K562 (cell line): ENCODE measurements at regions not wholly inside any gene's neighbourhood (a gene's known extent, or its start where the extent isn't known, plus 50 kb on each side); places are given as distances from the start of the nearest gene placed in this dataset.

Experiments used
- ATAC-seq: fragments of 200-7000 bp; cut with Tn5 transposase; 3 replicates; pipeline ENCODE4 v1.9.1; 2020; ENCODE audit warnings: moderate library complexity
- BruUV-seq: library from RNA; stranded (reverse); fragments of 400-500 nt; replicated peaks from 2 replicates; lab custom pipeline; 2021; lab: Mats Ljungman, UMichigan
- CTCF ChIA-PET: fragments of 300-600 bp; formaldehyde crosslinking; extraction: SDS; loops from one replicate; lab custom pipeline; 2021; ENCODE audit warnings: low intra/inter-chr PET ratio; lab: Yijun Ruan, JAX
- POLR2A ChIA-PET: fragments of 300-600, 350-650 bp; sonication (Branson Sonifier 250); formaldehyde crosslinking; extraction: SDS; loops from one replicate; lab custom pipeline; 2021; ENCODE audit warnings: antibody characterized with exemption, inconsistent platforms; lab: Yijun Ruan, JAX
- DNase-seq, 4 experiments: peaks; one replicate each; pipeline versions ENCODE4 v3.0.0 to v3.0.0-alpha.2; 2011 to 2018; ENCODE audit warnings: low spot score in 3 of 4, mixed read lengths in 3 of 4; ENCODE audit errors: extremely low read depth in 1 of 4
- FAIRE-seq: peaks from 2 replicates; lab custom pipeline; 2011; peaks lifted over from hg19 to GRCh38; lab: Jason Lieb, UNC
- H2AFZ ChIP-seq: 2 replicates; pipeline ENCODE4 v1.6.0; 2011; ENCODE audit warnings: low read depth, low read length, control low read depth, inconsistent platforms
- H3K27ac ChIP-seq: fragments of 200-600 bp; 3 replicates; pipeline ENCODE4 v1.8.0; 2011; ENCODE audit warnings: low read depth, mild to moderate bottlenecking, control low read depth, inconsistent platforms, low read length, moderate library complexity, mixed read lengths; ENCODE audit errors: extremely low read depth
- H3K27me3 ChIP-seq, 2 experiments: fragments of 300-600 bp in 1 of 2; 2 replicates in 1 of 2; 3 replicates in 1 of 2; pipeline versions ENCODE4 v1.6.0 to v1.8.0; 2011; ENCODE audit warnings: inconsistent platforms in 2 of 2, low read length in 2 of 2, mild to moderate bottlenecking in 1 of 2, mixed read lengths in 1 of 2, moderate library complexity in 1 of 2; ENCODE audit not compliant: control insufficient read depth in 2 of 2, insufficient read depth in 2 of 2
- H3K36me3 ChIP-seq: fragments of 300-600 bp; 3 replicates; pipeline ENCODE4 v1.8.0; 2011; ENCODE audit warnings: mild to moderate bottlenecking, low read length, inconsistent platforms; ENCODE audit not compliant: control insufficient read depth, insufficient read depth
- H3K4me1 ChIP-seq, 2 experiments: fragments of 200-600 bp in 1 of 2; replicated peaks in 1 of 2; 2 replicates in 1 of 2; 3 replicates in 1 of 2; pipeline versions ENCODE4 v1.5.1 to v1.8.0; 2011; ENCODE audit warnings: inconsistent platforms in 2 of 2, low read length in 2 of 2, mild to moderate bottlenecking in 1 of 2, mixed read lengths in 1 of 2, moderate library complexity in 1 of 2; ENCODE audit not compliant: control insufficient read depth in 2 of 2, insufficient read depth in 2 of 2
- H3K4me2 ChIP-seq: 2 replicates; pipeline ENCODE4 v1.6.1; 2011; ENCODE audit warnings: low read length, control low read depth, inconsistent platforms, mixed read lengths; ENCODE audit not compliant: insufficient read depth
- H3K4me3 ChIP-seq: fragments of 200-600 bp; sonication (generic), shearing (Covaris generic); 2 replicates; pipeline ENCODE4 v1.5.1; 2016; ENCODE audit warnings: control low read depth, inconsistent platforms
- H3K79me2 ChIP-seq: fragments of 200-600 bp; 3 replicates; pipeline ENCODE4 v1.8.0; 2011; ENCODE audit warnings: low read length, inconsistent platforms; ENCODE audit not compliant: control insufficient read depth, insufficient read depth
- H3K9ac ChIP-seq, 2 experiments: 2 replicates each; pipeline versions ENCODE4 v1.6.0 to v1.6.1; 2011; ENCODE audit warnings: low read depth in 2 of 2, low read length in 2 of 2, control low read depth in 1 of 2, inconsistent platforms in 1 of 2, mild to moderate bottlenecking in 1 of 2, mixed read lengths in 1 of 2; ENCODE audit not compliant: insufficient read depth in 1 of 2
- H3K9me1 ChIP-seq: one replicate; pipeline ENCODE4 v1.6.0; 2011; ENCODE audit warnings: inconsistent platforms, mild to moderate bottlenecking, low read length, moderate library complexity; ENCODE audit not compliant: control insufficient read depth, insufficient read depth
- H3K9me3 ChIP-seq: replicated peaks from 2 replicates; pipeline ENCODE4 v1.5.1; 2011; ENCODE audit warnings: low read depth, low read length, inconsistent platforms; ENCODE audit not compliant: control insufficient read depth, insufficient read depth
- H4K20me1 ChIP-seq: replicated peaks from 2 replicates; pipeline ENCODE4 v1.6.1; 2011; ENCODE audit warnings: low read length, inconsistent platforms, mixed read lengths; ENCODE audit not compliant: control insufficient read depth, insufficient read depth
- ETS2 ChIP-seq: IDR thresholded peaks from 2 replicates; pipeline ENCODE4 v1.6.1; 2016; ENCODE audit warnings: borderline replicate concordance, missing genetic modification characterization, mild to moderate bottlenecking, moderate library complexity, missing compliant biosample characterization; ENCODE audit not compliant: poor library complexity, severe bottlenecking
- PHTF2 ChIP-seq: fragments of 250-450 bp; sonication (Bioruptor Pico); IDR thresholded peaks from 2 replicates; pipeline ENCODE4 v1.5.0; 2021; ENCODE audit warnings: mild to moderate bottlenecking
- RAD51 ChIP-seq: fragments of 450-650 bp; IDR thresholded peaks from 2 replicates; pipeline ENCODE4 v1.7.1; 2016; ENCODE audit warnings: low read depth, mild to moderate bottlenecking, borderline replicate concordance
- SMC3 ChIP-seq: conservative IDR thresholded peaks from 2 replicates; pipeline ENCODE4 v1.6.1; 2011; ENCODE audit warnings: low read depth, low read length, improper control_type of control experiment; ENCODE audit not compliant: insufficient read depth
- SOX6 ChIP-seq: fragments of 450-650 bp; IDR thresholded peaks from 2 replicates; pipeline ENCODE4 v1.6.1; 2014; ENCODE audit warnings: mild to moderate bottlenecking
- ZNF274 ChIP-seq: IDR thresholded peaks from 2 replicates; pipeline ENCODE4 v1.6.1; 2011; ENCODE audit warnings: low read depth, mild to moderate bottlenecking, low read length, moderate library complexity, borderline replicate concordance
- WGBS: fragments of 100-300 bp; shearing (Covaris generic); methylation state at CpG from one replicate; pipeline ENCODE4 v1.1.6; 2016; ENCODE audit warnings: low coverage, mixed read lengths; ENCODE audit not compliant: insufficient coverage; ENCODE audit errors: missing lambda C conversion rate; 5-methylcytosine and 5-hydroxymethylcytosine counted together
- in situ Hi-C: fragments of 300-500 bp; cut with MboI; formaldehyde crosslinking; loops from 4 replicates; pipeline ENCODE4 v1.15.0; 2018; ENCODE audit warnings: inconsistent platforms, mixed read lengths
- intact Hi-C: fragments of 100-400 bp; cut with micrococcal nuclease; formaldehyde crosslinking; loops from 2 replicates; pipeline ENCODE4 v1.14.2; 2022
- TF ChIP-seq, protein P1 (sequence below): fragments of 250-450 bp; sonication (Bioruptor Pico); IDR thresholded peaks from 2 replicates; pipeline ENCODE4 v1.4.0; 2020; ENCODE audit warnings: mild to moderate bottlenecking, moderate library complexity
- TF ChIP-seq, protein P2 (sequence below): fragments of 250-450 bp; sonication (Bioruptor Pico); IDR thresholded peaks from 2 replicates; pipeline ENCODE4 v1.8.0; 2021; ENCODE audit warnings: borderline replicate concordance, mild to moderate bottlenecking, moderate library complexity; ENCODE audit not compliant: poor library complexity, severe bottlenecking
- TF ChIP-seq, protein P3 (sequence below): fragments of 250-450 bp; sonication (Bioruptor Pico); IDR thresholded peaks from 2 replicates; pipeline ENCODE4 v1.8.0; 2021; ENCODE audit warnings: moderate library complexity, mild to moderate bottlenecking, inconsistent platforms
- TF ChIP-seq, protein P4 (sequence below): fragments of 450-650 bp; IDR thresholded peaks from 2 replicates; pipeline ENCODE4 v1.6.1; 2016; ENCODE audit warnings: low read depth
- TF ChIP-seq, protein P5 (sequence below): sonication (generic); formaldehyde crosslinking; IDR thresholded peaks from 2 replicates; pipeline ENCODE4 v1.8.0; 2022; ENCODE audit warnings: mild to moderate bottlenecking, missing genetic modification reagents

DNA sequence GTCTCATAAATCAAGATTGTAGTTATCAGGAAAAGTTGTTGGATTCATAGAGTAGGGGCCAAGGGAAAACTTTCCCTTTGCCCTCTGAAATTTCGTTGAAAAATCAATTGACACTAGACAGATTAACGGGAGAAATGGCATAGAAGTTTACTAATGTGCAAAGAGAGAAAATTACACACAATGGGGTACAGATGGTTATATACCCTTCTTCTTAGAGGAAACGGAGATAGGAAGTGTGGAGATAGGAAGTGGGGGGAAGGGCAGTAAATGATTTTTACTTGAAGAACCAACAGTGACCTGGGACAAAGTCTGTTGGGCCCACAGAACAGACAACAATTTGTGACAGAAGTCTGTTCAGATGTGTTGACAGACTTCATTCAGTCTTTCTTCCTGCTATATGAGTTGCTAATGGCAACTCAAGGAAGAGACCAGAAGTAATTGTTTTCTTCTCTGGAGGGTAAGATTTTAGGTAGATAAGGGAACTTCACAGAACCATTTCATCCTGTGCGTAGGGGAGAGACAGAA is 177.9 kb downstream of the C9orf152 start:
- intact Hi-C loops (no loop called here), in situ Hi-C loops (no loop called here)
- Histone ChIP-seq H3K36me3 (no peaks in the 10 kb centered on the region), H3K27me3 (no peaks in the 10 kb centered on the region), H3K27ac (no peak overlapping the region), H3K9ac (no peak overlapping the region), H3K79me2 (no peaks in the 10 kb centered on the region), H2AFZ (no peak overlapping the region), H3K9me3 (no peaks in the 10 kb centered on the region), H3K9me1 (no peaks in the 10 kb centered on the region), H3K4me1 (no peaks in the 10 kb centered on the region), H3K4me2 (no peak overlapping the region), H4K20me1 (no peaks in the 10 kb centered on the region), H3K4me3 (no peak overlapping the region)
- ChIA-PET CTCF (no interaction called here), POLR2A (no interaction called here)
- 0% methylated on average over 4 of the region's 4 CpGs for WGBS
- no peak for DNase-seq
- FAIRE-seq = no peak
- no peak for ATAC-seq
- no TSS peak for BruUV-seq
- TF ChIP-seq, protein P1, sequence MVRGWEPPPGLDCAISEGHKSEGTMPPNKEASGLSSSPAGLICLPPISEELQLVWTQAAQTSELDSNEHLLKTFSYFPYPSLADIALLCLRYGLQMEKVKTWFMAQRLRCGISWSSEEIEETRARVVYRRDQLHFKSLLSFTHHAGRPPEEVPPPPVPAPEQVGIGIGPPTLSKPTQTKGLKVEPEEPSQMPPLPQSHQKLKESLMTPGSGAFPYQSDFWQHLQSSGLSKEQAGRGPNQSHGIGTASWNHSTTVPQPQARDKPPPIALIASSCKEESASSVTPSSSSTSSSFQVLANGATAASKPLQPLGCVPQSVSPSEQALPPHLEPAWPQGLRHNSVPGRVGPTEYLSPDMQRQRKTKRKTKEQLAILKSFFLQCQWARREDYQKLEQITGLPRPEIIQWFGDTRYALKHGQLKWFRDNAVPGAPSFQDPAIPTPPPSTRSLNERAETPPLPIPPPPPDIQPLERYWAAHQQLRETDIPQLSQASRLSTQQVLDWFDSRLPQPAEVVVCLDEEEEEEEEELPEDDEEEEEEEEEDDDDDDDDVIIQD (CRISPR knock-in tag) = no peak
- no peak for TF ChIP-seq SOX6
- no peak for TF ChIP-seq ZNF274
- TF ChIP-seq ETS2 (tag) = no peak
- TF ChIP-seq RAD51 = no peak
- TF ChIP-seq, protein P2, sequence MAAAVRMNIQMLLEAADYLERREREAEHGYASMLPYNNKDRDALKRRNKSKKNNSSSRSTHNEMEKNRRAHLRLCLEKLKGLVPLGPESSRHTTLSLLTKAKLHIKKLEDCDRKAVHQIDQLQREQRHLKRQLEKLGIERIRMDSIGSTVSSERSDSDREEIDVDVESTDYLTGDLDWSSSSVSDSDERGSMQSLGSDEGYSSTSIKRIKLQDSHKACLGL (CRISPR knock-in tag) = no peak
- TF ChIP-seq, protein P3, sequence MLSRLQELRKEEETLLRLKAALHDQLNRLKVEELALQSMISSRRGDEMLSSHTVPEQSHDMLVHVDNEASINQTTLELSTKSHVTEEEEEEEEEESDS (CRISPR knock-in tag) = no peak
- TF ChIP-seq, protein P4, sequence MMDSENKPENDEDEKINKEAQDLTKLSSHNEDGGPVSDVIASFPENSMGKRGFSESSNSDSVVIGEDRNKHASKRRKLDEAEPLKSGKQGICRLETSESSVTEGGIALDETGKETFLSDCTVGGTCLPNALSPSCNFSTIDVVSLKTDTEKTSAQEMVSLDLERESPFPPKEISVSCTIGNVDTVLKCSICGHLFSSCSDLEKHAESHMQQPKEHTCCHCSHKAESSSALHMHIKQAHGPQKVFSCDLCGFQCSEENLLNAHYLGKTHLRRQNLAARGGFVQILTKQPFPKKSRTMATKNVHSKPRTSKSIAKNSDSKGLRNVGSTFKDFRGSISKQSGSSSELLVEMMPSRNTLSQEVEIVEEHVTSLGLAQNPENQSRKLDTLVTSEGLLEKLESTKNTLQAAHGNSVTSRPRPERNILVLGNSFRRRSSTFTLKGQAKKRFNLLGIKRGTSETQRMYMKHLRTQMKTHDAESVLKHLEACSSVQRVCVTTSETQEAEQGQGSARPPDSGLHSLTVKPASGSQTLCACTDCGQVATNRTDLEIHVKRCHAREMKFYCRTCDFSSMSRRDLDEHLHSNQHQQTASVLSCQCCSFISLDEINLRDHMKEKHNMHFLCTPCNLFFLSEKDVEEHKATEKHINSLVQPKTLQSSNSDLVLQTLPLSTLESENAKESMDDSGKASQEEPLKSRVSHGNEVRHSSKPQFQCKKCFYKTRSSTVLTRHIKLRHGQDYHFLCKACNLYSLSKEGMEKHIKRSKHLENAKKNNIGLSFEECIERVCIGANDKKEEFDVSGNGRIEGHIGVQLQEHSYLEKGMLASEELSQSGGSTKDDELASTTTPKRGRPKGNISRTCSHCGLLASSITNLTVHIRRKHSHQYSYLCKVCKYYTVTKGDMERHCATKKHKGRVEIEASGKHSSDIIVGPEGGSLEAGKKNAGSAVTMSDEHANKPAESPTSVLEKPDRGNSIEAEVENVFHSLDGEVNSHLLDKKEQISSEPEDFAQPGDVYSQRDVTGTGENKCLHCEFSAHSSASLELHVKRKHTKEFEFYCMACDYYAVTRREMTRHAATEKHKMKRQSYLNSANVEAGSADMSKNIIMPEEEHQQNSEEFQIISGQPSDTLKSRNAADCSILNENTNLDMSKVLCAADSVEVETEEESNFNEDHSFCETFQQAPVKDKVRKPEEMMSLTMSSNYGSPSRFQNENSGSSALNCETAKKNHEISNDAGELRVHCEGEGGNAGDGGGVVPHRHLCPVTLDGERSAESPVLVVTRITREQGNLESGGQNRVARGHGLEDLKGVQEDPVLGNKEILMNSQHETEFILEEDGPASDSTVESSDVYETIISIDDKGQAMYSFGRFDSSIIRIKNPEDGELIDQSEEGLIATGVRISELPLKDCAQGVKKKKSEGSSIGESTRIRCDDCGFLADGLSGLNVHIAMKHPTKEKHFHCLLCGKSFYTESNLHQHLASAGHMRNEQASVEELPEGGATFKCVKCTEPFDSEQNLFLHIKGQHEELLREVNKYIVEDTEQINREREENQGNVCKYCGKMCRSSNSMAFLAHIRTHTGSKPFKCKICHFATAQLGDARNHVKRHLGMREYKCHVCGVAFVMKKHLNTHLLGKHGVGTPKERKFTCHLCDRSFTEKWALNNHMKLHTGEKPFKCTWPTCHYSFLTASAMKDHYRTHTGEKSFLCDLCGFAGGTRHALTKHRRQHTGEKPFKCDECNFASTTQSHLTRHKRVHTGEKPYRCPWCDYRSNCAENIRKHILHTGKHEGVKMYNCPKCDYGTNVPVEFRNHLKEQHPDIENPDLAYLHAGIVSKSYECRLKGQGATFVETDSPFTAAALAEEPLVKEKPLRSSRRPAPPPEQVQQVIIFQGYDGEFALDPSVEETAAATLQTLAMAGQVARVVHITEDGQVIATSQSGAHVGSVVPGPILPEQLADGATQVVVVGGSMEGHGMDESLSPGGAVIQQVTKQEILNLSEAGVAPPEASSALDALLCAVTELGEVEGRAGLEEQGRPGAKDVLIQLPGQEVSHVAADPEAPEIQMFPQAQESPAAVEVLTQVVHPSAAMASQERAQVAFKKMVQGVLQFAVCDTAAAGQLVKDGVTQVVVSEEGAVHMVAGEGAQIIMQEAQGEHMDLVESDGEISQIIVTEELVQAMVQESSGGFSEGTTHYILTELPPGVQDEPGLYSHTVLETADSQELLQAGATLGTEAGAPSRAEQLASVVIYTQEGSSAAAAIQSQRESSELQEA = no peak
- TF ChIP-seq, protein P5, sequence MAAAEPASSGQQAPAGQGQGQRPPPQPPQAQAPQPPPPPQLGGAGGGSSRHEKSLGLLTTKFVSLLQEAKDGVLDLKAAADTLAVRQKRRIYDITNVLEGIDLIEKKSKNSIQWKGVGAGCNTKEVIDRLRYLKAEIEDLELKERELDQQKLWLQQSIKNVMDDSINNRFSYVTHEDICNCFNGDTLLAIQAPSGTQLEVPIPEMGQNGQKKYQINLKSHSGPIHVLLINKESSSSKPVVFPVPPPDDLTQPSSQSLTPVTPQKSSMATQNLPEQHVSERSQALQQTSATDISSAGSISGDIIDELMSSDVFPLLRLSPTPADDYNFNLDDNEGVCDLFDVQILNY (CRISPR knock-in tag) = no peak
- no peak for TF ChIP-seq PHTF2 (CRISPR knock-in tag)
- TF ChIP-seq SMC3 = no peak
